NCI-H2227 treated with DMSO at 0.1 percent for 48 hours (cell line): ENCODE measurements at regions not wholly inside any gene's neighbourhood (a gene's known extent, or its start where the extent isn't known, plus 50 kb on each side); places are given as distances from the start of the nearest gene placed in this dataset.
A peak's percentile ranks its signal among the peaks of the same experiment; 100 is the strongest.

ENCODE experiments used
- DNase-seq: peaks from one replicate; lab custom pipeline; 2025; lab: John Stamatoyannopoulos, UW

- no peak for DNase-seq
These were observed 315.1 kb upstream of the MME start for GRCh38 chr3:154764856-154765640.

- no peak for DNase-seq
These were observed 317.6 kb upstream of the MME start for GRCh38 chr3:154762486-154762885.

DNA sequence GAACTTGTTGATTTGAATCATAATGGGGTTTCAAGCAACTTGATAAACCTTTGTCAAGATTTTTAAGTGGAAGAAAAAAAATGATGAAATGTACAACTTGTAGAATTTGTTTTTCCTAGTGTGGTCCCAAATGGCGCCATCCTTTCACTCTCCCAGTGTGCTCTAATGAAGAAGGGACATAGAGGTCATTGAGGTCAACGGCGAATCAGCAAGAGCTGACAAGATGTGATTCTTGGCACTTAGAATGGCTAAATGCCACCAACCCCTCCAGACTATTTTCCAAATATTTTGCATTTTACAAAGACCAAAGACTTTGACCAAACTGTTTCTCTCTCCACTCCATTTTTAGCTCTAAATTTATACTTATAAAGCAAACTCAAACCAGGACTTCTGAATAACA, 320.2 kb upstream of the MME start:
- no peak for DNase-seq

DNA sequence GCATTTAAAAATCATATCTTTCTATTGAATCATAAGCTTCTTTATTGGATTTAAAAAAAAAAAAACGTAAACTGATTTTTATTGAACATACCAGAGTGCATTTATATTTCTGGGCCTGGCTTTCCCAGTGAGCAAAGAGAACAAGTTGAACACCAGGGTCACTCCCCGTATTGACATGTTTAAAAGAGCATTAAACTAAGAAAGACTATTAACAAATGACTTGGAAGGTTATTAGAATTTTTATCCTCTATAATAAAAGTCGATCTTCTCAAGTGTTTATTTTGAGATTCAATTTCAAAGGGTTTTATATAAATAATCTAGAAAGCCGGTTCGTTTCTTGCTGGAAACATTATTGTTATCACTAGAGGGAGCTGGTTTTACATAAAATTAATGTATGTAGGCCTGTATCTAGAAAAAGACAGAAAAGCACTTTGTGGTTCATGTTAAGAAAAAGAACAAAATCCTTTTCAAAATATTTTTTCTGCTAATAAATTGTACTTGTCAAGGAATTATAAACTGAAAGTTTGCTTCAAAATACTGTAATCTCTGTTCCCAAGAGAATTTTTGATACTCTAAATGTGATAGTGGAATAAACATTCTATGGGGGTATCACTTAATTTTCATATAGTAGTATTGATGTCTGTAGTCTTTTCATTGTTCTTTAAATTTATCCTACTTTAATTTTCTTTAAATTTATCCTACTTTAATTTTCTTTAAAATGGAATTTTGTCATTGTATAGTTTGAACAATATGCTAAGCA, 321.8 kb upstream of the MME start:
- peak; percentile 19 for DNase-seq

DNA sequence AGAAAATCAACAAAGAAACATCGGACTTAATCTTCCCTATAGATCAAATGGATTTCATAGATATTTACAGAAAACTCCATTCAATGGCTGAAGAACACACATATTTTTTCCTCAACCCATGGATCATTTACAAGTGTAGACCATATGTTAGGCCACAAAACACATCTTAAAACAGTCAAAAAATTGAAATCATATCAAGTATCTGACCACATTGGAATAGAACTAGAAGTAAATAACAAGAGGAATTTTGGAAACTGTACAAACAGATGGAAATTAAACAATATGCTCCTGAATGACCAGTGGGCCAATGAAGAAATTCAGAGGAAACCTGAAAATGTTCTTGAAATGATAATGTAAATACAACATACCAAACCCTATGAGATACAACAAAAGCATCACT, 323.1 kb upstream of the GPR149 start:
- no peak for DNase-seq

DNA sequence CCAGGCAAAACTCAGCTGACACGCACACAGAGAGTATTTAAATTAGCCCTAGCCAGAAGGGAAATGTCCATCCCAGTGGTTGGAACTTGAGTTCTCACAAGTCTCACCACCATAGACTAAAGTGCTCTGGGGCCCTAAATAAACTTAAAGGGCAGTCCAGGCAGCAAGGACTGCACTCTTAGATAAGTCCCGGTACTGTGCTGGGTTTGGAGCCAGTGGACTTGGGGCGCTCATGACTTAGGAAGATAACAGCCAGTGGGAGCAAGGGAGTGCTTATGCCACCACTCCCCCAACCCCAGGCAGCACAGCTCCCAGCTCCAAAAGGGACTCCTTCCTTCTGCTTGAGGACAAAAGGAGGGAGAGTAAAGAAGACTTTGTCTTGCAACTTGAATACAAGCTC, 319.5 kb upstream of the GPR149 start:
- DNase-seq, result no peak

- DNase-seq, result no peak
These were observed 315.9 kb upstream of the GPR149 start for GRCh38 chr3:154745929-154746328.

DNA sequence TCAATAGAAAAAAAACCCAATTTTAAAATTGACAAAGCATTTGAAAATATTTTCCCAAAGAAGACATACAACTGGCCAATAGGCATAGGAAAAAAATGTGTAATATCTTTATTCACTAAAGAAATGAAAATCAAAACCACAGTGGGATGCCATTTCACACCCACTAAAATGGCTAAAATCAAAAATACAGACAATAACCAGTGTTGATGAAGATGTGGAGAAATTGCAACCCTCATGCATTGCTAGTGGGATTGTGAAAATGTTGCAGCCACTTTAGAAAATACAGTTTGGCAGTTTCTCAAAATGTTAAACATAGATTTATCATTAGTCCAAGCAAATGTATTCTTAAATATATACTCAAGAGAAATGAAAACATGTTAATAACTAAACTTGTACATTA, 315.1 kb upstream of the GPR149 start:
- no peak for DNase-seq

DNA sequence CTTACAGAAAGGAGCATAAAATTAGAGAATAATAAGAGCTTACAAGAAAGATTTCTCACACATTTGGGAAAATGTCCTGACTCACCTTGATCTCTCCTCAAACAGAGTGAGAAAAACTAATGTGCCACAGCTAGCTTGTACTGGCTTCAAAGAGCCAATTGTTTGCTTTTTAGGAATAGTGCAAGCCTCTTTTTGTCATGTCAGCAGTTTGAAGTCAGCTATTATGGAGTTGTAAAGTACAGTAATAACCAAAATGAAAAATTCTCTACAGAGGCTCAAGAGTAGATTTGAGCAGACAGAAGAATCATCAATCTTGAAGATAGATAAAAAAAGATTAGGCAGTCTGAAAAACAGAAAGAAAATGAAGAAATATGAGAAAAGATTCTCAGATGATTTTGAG, 313.4 kb upstream of the GPR149 start:
- DNase-seq, result no peak

- DNase-seq, result no peak
These were observed 304.5 kb upstream of the GPR149 start for GRCh38 chr3:154734468-154734867.

DNA sequence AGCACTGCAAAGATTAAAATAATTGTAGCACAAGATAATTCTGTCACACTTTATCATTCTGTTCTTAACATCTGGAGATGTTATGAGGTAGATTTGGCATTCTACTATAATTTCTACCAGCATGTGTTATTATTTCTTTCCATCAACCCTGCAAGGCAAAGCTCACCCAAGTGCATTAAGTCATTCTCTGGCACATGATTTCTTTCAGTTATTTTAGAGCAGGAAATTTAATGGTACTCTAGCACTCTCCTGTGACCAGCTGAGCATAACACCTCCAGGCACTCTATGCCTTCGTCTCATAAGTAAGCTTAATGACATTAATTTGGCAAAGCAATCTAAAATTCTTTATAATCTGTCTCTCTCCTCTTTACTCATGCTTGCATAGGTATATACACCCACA, 300.2 kb upstream of the GPR149 start:
- no peak for DNase-seq

- no peak for DNase-seq
These were observed 299.8 kb upstream of the GPR149 start for GRCh38 chr3:154729741-154730140.

- DNase-seq, result no peak
These were observed 298.3 kb upstream of the GPR149 start for GRCh38 chr3:154728285-154728684.

- no peak for DNase-seq
These were observed 290.9 kb upstream of the GPR149 start for GRCh38 chr3:154720921-154721320.

DNA sequence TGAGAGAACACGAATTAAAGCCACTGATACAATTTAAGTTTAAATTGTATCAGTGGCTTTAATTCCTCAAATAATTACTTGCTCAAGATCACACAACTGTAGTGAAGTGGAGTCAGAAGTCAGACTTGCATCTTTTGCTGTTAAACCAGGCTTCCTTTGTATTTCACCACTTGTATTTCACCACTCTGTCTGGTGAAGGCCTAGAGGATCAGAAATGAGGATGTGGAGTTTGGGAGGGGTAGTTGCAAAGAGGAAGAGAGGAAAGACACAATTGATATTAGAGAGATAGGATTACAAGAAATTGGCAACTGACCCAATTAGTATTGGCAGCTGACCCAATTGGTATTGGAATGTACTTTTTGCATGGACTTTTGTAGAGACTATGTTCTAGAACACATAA, 288.1 kb upstream of the GPR149 start:
- DNase-seq, result no peak

DNA sequence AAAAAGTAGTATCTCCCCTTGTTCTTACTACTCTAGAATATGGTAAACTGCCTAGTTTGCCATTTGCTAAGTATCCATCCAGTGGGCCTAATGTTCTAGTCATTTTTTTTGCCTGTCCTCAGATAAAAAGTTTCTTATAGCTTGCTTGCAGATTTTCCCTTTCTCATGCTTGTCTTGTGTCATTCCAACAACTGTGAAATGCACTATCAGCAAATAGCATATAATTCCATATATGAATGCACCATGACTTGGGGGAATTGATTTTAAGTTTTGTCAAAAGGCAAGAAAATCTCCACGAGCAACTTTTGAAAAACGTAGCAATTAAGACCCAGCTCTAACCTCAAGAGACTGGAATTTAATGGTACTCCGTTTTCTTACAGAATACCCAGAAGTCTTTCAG, 286.2 kb upstream of the GPR149 start:
- DNase-seq, result no peak

- DNase-seq, result no peak
These were observed 278.6 kb upstream of the GPR149 start for GRCh38 chr3:154708554-154708953.

- DNase-seq, result no peak
These were observed 271.1 kb upstream of the GPR149 start for GRCh38 chr3:154701055-154701454.

- no peak for DNase-seq
These were observed 260.4 kb upstream of the GPR149 start for GRCh38 chr3:154690413-154690812.

DNA sequence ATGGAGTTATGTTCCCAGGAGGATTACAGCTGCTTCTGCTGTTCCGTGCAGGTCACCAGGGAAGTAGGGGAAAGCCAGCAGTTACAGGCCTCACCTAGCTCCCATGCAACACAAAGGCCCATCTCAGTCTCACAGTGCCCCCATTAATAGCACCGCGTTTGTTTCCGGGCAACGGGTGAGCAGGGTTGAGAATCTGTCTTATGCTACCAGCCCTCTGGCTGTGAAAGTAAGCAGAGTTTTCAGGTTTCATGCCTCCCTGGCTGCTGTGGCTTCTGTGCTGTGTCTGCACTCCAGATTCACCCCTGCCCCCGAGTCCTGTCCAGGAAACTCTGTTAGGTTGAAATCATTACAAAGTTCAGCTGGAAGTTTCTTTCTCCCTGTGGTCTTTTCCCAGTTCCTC, 254.4 kb upstream of the GPR149 start:
- no peak for DNase-seq

DNA sequence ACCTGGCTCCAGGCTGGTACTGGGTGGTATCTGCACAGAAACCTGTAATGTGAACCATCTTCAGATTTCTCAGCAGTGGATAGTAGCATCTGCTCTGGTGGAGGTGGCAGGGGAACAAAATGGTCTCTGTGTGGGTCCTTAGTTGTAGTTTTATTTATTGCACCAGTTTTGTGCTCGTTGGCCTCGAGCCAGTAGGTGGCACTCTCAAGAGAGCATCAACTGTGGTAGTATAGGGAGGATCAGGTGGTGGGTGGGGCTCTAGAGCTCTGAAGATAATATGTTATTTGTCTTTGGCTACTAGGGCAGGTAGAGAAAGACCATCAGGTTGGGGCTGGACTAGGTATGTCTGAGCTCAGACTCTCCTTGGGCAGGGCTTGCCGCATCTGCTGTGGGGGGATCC, 254.0 kb upstream of the GPR149 start:
- no peak for DNase-seq

- no peak for DNase-seq
These were observed 248.2 kb upstream of the GPR149 start for GRCh38 chr3:154678041-154678654.

GRCh38 chr3:154668835-154669234, 238.8 kb upstream of the GPR149 start:
- DNase-seq, result no peak
